ENCODE measurements at regions not wholly inside any gene's neighbourhood (a gene's known extent, or its start where the extent isn't known, plus 50 kb on each side); places are given as distances from the start of the nearest gene placed in this dataset.
"Not testable (repeated sequence)": the region's sequence is repeated elsewhere in the genome, so short reads cannot be mapped to it uniquely, and the experiment has no call there.

DNA sequence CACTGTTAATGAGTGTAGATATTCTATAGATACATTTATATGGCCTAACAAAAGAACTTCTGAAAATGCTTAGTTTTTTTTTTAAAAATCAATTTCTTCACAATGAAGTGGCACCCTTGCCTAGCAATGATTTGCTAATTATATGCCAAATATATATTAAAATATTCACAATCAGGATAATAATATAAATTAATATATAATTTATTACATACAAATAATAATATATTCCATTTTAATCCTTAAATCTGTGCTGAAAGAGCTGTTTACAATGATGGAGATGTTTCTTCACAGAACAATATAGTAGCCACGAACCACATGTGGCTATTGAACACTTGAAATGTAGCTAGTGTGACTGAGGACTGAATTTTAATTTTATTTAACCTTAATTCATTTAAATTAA is 648.4 kb upstream of the GBE1 start:
- DNase-seq = no peak
- in situ Hi-C loops (cut with HindIII; ENCODE audit: low pct_ligation_motif_present, low pct_unique_long_range_greater_than_20kb, low sequenced_read_pairs) = no loop called here

DNA sequence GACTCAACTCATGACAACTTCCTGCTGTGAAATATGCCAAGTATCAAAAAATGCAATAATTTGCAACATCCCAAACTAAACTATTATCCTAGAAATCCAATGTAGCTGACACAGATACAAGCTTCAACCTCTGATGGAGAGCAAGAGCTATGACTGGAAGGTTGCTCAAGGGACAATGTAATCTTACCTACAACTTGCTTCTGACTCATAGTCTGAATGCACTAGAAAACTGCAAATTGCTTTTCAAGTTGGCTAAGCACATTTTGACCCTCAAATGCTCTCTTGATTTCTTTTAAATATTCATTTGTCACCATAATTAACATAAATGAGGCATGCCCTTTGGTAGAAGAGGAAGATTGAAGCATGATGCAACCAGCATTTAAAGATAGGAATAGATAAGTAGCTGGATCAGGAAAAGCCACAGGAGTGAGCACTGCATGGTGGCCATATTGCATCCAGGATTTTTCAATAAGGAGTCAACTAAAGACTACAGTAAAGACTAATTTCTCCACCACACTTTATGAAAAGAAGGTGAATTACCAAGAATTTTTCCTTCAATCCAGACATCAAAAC is 630.8 kb upstream of the GBE1 start:
- no peak for DNase-seq
- in situ Hi-C loops (cut with HindIII; ENCODE audit: low pct_ligation_motif_present, low pct_unique_long_range_greater_than_20kb, low sequenced_read_pairs) = no loop called here

DNA sequence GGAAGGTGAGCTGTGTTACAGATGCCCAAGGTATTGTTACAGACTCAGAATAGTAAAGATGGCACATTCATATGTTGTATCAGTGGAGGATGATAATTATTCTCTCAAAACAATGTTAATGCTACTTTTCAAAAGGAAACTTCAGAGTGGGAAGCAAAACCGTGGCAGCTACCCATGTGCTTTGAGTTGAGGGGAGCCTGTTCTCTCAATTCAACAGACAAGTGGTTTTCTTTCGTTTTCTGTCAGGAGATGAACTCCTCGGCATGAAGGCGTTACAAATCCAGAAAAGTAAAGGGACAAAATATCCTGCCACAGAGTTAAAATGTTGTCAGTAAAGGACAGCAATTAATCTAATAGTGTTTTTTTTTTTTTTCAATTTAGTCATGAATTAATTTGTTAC is 629.4 kb upstream of the GBE1 start:
- in situ Hi-C loops (cut with HindIII; ENCODE audit: low pct_ligation_motif_present, low pct_unique_long_range_greater_than_20kb, low sequenced_read_pairs) = no loop called here
- no peak for DNase-seq

DNA sequence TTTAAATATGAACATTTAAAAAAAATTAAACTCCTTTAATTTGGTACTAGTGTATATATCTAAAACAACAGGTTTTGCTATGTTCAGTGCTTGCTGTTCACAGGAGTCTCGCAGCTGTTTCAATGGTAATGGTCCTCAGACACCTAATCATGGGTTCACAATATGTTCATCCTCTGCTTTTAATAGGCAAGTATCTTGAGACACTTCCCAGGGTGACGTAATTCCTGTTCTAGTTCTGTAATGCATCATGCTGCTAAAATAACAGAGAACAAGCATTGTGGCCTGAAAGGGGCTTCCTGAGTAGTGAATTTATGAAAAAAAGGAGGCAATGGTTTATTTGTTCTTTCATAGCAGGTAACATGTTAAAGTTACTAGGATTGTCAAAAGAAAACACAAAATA is 625.2 kb upstream of the GBE1 start:
- in situ Hi-C loops (cut with HindIII; ENCODE audit: low pct_ligation_motif_present, low pct_unique_long_range_greater_than_20kb, low sequenced_read_pairs) = no loop called here
- no peak for DNase-seq

DNA sequence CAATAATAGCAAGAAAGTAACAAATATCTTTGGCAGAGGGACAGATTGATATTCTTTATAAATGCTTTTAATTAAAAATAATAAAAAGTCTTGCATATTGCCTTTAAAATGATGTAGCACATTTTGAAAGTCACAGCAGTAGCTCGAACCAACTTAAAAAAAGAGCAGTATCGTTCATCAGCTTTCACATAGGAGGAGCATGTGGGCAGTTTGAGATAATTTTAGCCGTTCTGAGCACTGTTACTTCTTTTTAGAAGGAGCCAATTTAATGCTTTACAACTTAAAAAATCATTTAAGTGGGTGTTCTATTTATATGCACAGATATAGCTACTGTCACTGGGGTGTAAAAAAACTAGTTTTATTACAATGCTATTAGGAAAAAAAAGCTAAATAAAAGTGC is 622.7 kb upstream of the GBE1 start:
- in situ Hi-C loops (cut with HindIII; ENCODE audit: low pct_ligation_motif_present, low pct_unique_long_range_greater_than_20kb, low sequenced_read_pairs) = no loop called here
- no peak for DNase-seq

DNA sequence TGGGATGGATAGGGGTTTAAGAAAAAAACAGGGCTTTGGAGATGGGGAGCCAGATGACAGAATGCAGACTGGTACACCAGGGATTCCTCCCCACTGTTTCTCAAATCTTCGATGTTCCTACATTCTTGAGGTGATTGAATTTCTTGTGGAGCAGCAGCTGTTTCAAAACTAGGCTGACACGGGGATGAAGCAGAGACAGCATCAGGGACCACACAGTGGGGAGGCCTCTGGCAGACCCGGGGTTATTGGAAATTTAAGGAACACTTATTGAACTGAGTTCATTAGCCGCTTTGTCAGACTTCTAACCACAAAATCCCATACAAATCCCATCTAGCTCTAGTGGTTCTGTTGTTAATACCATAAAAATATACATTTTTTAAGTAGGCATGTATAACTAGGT is 621.4 kb upstream of the GBE1 start:
- no peak for DNase-seq
- in situ Hi-C loops (cut with HindIII; ENCODE audit: low pct_ligation_motif_present, low pct_unique_long_range_greater_than_20kb, low sequenced_read_pairs) = no loop called here

DNA sequence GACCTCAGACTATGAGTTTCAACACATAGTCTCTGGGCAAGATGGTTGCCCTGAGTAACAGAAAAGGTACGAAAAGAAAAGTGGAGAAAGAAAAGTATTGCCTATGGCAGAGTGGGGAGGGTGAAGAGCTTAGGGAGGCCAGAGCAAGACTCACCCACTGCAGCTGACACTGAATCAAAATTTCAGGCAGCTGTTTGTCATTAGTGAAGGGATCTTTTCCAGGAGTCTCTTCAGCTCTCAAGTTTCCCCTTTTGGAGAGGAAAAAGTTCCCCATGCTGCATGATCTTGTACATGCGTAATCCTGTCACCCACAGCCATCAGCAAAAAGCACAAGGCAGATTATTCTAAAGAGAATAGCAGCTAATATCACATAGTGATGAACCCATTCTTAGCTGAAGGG is 616.9 kb upstream of the GBE1 start:
- in situ Hi-C loops (cut with HindIII; ENCODE audit: low pct_ligation_motif_present, low pct_unique_long_range_greater_than_20kb, low sequenced_read_pairs) = no loop called here
- no peak for DNase-seq

DNA sequence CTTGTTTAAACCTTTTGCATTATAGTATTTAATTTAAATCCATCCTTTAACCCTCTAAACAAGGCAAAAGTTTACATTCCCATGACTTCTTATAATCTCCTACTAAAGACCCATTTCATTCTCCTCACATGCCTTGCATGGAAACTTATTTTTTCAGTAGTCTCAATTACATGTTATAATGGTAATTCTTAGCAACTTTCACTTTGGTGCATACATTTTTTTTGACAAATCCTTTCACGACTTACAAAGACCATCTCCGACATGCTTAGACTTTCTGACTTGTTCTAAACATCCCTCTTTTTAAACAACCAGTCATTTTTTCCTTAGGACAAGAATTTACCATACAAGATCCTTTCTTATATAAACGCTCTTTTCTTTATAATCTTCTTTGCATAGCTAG is 615.4 kb upstream of the GBE1 start:
- in situ Hi-C loops (cut with HindIII; ENCODE audit: low pct_ligation_motif_present, low pct_unique_long_range_greater_than_20kb, low sequenced_read_pairs) = no loop called here
- DNase-seq = no peak

DNA sequence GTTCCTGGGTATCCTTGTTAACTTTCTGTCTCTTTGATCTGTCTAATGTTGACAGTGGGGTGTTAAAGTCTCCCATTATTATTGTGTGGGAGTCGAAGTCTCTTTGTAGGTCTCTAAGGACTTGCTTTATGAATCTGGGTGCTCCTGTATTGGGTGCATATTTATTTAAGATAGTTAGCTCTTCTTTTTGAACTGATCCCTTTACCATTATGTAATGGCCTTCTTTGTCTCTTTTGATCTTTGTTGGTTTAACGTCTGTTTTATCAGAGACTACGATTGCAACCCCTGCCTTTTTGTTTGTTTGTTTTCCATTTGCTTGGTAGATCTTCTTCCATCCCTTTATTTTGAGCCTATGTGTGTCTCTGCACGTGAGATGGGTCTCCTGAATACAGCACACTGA is 612.4 kb upstream of the GBE1 start:
- DNase-seq; in situ Hi-C loops (cut with HindIII; ENCODE audit: low pct_ligation_motif_present, low pct_unique_long_range_greater_than_20kb, low sequenced_read_pairs): not testable (repeated sequence)

DNA sequence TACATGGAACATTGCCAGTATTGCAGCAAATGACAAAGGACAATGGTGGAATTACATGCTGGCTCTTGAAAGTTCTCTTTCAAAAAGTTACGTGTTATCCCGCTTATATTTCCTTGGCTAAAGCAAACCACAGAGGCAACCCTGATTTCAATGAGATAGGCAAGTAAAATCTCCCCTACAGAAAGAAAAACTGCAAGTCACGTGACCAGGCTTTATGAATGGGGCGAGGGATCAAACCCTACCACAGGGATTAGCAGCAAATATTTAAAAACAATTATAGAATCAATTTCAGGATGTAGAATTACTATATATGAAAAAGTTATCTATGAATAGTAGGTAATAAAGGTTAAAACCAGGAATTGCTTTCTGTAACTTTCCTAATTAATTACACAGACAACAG is 603.4 kb upstream of the GBE1 start:
- in situ Hi-C loops (cut with HindIII; ENCODE audit: low pct_ligation_motif_present, low pct_unique_long_range_greater_than_20kb, low sequenced_read_pairs) = no loop called here
- no peak for DNase-seq

DNA sequence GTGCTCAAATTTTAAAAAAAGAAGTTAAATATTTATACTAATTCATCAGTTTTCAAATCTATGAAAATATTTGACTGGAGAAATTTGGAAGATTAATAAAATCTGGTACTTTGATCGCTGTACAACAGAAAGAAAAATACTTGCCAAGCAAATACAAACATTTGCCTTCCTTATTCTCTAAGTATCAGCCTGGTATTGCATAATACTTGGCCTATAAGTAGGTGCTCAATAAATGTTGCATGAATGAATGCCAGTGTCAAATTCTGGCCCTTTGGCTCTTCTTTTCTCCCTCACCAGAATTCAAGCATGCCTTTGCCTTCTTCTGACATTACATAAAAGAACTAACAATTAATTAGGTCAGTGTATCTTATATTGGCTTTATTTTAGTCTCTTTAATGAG is 601.7 kb upstream of the GBE1 start:
- DNase-seq = no peak
- in situ Hi-C loops (cut with HindIII; ENCODE audit: low pct_ligation_motif_present, low pct_unique_long_range_greater_than_20kb, low sequenced_read_pairs) = no loop called here

DNA sequence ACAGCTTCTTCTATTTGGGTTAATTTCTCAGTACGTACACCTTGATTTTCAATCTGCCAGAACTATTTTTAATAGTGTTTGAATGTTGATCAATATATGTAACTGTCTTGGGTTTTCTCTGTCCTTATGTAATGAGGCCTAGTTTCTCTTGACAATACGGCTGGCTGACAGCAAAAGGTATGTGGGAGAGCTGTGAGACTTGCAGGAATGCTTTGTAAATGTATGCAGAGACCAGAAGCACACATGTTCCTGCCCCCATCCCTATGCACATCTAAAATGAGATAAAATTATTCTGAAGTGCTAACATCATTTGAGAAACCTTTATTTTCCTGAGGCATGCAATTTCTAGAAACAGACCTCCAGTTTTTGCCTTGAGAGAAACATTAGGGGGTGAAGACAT is 593.8 kb upstream of the GBE1 start:
- no peak for DNase-seq
- in situ Hi-C loops (cut with HindIII; ENCODE audit: low pct_ligation_motif_present, low pct_unique_long_range_greater_than_20kb, low sequenced_read_pairs) = no loop called here

DNA sequence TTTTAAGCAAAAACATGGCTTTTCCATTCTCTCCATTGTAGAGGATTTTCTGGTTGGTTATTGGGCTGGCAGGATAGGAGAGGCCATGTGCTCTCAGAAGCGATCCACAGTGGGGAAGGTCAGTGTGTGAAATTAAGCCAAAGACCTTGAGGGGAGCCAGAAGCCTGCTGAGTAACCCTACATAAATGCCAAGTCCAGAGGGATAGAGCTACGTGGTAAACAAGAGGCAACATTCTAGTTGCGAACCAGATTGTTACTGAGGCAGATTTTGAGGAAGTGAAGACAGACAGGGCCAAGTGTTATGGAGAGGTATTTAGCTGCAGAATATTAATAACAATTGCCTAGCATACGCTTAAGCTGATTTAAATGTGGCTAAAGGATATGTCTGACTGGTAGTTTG is 592.8 kb upstream of the GBE1 start:
- DNase-seq = no peak
- in situ Hi-C loops (cut with HindIII; ENCODE audit: low pct_ligation_motif_present, low pct_unique_long_range_greater_than_20kb, low sequenced_read_pairs) = no loop called here

DNA sequence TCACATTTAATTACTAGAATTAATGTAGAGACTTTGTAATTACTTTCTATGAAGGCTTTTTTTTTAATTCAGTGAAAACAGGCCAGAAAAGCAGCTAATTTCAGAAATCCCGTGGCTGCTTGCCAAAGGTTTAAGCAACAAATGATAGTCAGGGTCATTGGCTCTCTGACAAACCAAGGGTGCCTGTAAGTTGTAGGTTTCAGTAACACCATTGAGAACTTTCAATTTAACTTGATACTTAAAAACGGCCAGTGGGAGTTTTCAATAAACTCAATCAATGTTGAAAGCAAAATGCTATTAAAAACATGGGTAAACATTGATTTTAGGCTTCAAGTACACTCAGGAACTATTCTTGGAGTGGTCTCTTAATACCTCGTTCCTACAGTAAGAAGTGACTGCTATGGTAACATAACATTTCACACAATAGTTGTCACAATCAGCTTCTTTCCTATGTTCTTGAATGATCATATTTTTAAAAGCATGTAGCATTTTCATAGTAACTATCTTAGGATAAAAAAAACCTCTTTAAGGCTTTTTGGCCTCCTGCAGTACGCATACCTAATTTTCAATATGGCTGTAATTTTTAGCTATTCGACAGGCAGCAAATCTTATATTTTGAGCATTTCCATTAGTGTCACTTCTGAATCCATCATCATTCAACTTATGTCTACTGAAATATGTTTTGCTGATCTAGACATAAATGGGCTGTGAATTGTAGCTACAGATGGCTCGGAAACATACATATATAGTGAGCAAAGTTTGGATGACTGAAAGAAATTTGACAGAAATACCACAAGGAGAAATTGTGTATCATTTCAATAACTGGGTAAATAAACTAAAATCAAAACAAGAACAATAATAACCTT is 592.1 kb upstream of the GBE1 start:
- no peak for DNase-seq
- in situ Hi-C loops (cut with HindIII; ENCODE audit: low pct_ligation_motif_present, low pct_unique_long_range_greater_than_20kb, low sequenced_read_pairs) = no loop called here

DNA sequence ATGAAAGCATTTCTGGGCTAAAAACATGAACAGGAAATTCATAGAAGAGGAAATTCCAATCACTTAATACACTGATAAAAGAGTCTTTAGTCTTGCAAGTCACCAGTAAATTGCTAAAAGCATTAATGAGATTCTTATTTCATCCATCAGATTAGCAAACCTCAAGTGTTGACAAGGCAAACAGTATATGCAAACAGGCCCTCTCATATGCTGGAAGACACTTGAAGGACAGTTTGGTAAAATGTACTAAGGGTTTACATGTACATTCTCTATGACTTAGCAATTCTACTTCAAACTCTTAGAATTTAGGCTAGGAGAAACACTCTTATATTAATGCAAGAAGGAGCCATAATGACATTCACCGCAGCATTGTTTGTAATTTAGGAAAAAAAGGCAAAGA is 586.1 kb upstream of the GBE1 start:
- DNase-seq = no peak
- in situ Hi-C loops (cut with HindIII; ENCODE audit: low pct_ligation_motif_present, low pct_unique_long_range_greater_than_20kb, low sequenced_read_pairs) = no loop called here

DNA sequence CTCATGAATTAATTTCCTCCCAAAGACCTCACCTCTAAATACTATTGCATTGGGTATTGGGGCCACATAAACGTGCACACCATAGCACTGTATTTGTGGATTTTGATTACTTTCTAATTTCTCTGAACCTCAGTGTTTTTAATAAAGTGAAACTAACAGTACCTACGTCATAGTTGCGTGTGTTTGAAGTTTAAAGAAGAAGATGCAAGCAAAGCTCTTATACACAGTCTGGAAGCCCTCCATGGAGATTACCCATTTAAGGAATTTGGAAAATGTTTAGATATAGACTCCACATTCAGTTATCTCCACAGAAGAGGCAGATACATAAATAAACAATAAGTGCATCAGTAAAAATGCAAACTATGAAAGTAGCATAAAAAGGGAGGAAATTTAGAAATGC is 581.1 kb upstream of the GBE1 start:
- in situ Hi-C loops (cut with HindIII; ENCODE audit: low pct_ligation_motif_present, low pct_unique_long_range_greater_than_20kb, low sequenced_read_pairs) = no loop called here
- DNase-seq = no peak

DNA sequence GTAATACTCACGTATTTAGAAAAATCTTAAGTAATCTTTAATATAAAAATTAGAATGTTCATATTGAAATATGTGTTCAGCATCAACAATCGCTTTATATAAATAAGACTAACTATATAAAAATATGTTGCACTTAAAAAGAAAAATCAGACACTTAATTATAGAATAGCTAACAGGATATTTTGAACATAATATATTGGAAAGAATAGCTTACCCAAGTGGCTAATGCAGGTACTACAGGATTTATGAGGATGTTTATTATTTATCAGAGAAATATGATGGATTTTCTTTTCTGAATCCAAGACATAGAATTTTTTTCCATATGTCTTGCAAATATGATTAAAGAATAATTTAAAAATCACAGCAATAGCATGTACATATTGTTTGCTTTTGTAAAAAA is 567.9 kb upstream of the GBE1 start:
- peak; percentile 10 for DNase-seq
- in situ Hi-C loops (cut with HindIII; ENCODE audit: low pct_ligation_motif_present, low pct_unique_long_range_greater_than_20kb, low sequenced_read_pairs) = no loop called here

DNA sequence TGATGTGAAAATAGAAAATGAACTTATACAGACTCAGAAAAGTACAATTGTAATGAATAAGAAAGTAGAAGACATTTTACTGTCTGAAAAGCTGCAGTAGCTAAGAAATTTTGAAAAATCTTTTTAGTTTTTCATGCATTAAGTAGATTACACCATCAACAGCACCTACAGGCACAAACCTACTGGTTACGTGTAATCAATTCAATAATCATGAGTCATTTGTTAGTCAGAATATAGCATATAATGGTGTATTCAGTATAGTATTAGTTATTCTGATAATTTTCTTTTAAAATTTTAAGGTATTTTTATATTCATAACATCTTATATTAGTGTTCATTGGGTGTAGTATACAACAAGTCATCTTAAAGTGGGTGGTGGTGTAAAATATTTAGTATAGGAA is 550.5 kb upstream of the GBE1 start:
- no peak for DNase-seq

DNA sequence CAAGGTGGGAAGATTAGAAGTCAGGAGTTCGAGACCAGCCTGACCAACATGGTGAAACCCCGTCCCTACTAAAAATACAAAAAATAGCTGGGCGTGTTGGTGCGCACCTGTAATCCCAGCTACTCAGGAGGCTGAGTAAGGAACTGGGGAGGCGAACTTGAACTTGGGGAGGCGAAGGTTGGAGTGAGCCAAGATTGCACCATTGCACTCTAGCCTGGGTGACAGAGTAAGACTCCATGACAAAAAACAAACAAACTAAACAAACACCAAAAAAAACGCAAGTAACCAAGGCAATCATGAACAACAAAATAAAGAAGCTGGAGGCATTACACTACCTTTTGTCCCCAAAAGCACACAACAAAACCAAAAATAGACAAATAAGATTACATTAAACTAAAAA is 547.3 kb upstream of the GBE1 start:
- DNase-seq = no peak
- in situ Hi-C loops (cut with HindIII; ENCODE audit: low pct_ligation_motif_present, low pct_unique_long_range_greater_than_20kb, low sequenced_read_pairs) = no loop called here

More for the DNA sequence above, 550.5 kb upstream of the GBE1 start:
- in situ Hi-C loops (cut with HindIII; ENCODE audit: low pct_ligation_motif_present, low pct_unique_long_range_greater_than_20kb, low sequenced_read_pairs) = no loop called here

DNA sequence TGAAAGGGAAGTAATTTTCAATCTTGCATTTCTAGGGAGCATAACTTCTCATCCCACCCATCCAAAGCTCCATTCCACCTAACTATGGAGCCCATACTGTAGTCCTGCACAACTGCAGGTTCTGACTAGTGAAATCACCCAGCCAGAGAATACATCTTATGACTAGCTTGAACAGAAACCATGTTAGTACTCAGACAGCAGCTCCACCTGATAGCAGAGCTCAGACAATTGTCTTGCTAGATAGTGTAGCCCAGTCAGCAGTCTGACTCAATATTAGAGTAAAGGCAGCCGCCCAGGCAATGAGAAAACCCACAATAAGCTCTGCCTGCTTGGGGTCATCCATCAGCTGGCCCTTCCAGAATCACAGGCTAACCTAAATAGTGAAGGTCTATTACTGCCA is 544.7 kb upstream of the GBE1 start:
- no peak for DNase-seq
- in situ Hi-C loops (cut with HindIII; ENCODE audit: low pct_ligation_motif_present, low pct_unique_long_range_greater_than_20kb, low sequenced_read_pairs) = no loop called here
